ENCODE measurements at regions not wholly inside any gene's neighbourhood (a gene's known extent, or its start where the extent isn't known, plus 50 kb on each side); places are given as distances from the start of the nearest gene placed in this dataset.
"Not testable (repeated sequence)": the region's sequence is repeated elsewhere in the genome, so short reads cannot be mapped to it uniquely, and the experiment has no call there.

GRCh38 chr4:72665171-72665968 lies 96.3 kb upstream of the ADAMTS3 start:
- no peaks in the 10 kb centered on the region for H3K36me3 ChIP-seq (ENCODE audit: control insufficient read depth, insufficient read depth, low read length)
- no peak overlapping the region for H3K27ac ChIP-seq (ENCODE audit: low read length)
- H3K4me1 ChIP-seq (ENCODE audit: control insufficient read depth, insufficient read depth, low read length): no peaks in the 10 kb centered on the region
- no peak overlapping the region for H3K4me3 ChIP-seq (ENCODE audit: low read length)
- DNase-seq: no peak
- no peaks in the 10 kb centered on the region for H3K9me3 ChIP-seq (ENCODE audit: control insufficient read depth, low read depth, low read length)
- no CpG with 5 or more reads among the region's 3 CpGs for WGBS (ENCODE audit: insufficient coverage, low lambda C conversion rate)
- no peaks in the 10 kb centered on the region for H3K27me3 ChIP-seq (ENCODE audit: control insufficient read depth, insufficient read depth, low read length)

- no peaks in the 10 kb centered on the region for H3K9me3 ChIP-seq (ENCODE audit: control insufficient read depth, low read depth, low read length)
- H3K27me3 ChIP-seq (ENCODE audit: control insufficient read depth, insufficient read depth, low read length): no peaks in the 10 kb centered on the region
- no peak for DNase-seq
- no peaks in the 10 kb centered on the region for H3K36me3 ChIP-seq (ENCODE audit: control insufficient read depth, insufficient read depth, low read length)
- 59% methylated on average over 2 of the region's 4 CpGs for WGBS (ENCODE audit: insufficient coverage, low lambda C conversion rate)
- H3K27ac ChIP-seq (ENCODE audit: low read length): no peak overlapping the region
- H3K4me3 ChIP-seq (ENCODE audit: low read length): no peak overlapping the region
- H3K4me1 ChIP-seq (ENCODE audit: control insufficient read depth, insufficient read depth, low read length): no peaks in the 10 kb centered on the region
Observed at GRCh38 chr4:72663828-72664227, 94.8 kb upstream of the ADAMTS3 start.

- WGBS (ENCODE audit: insufficient coverage, low lambda C conversion rate): no CpG with 5 or more reads among the region's 1 CpG
- no peaks in the 10 kb centered on the region for H3K36me3 ChIP-seq (ENCODE audit: control insufficient read depth, insufficient read depth, low read length)
- no peak overlapping the region for H3K4me3 ChIP-seq (ENCODE audit: low read length)
- no peaks in the 10 kb centered on the region for H3K9me3 ChIP-seq (ENCODE audit: control insufficient read depth, low read depth, low read length)
- no peaks in the 10 kb centered on the region for H3K4me1 ChIP-seq (ENCODE audit: control insufficient read depth, insufficient read depth, low read length)
- DNase-seq: no peak
- H3K27me3 ChIP-seq (ENCODE audit: control insufficient read depth, insufficient read depth, low read length): no peaks in the 10 kb centered on the region
- no peak overlapping the region for H3K27ac ChIP-seq (ENCODE audit: low read length)
Observed at GRCh38 chr4:72661830-72662229, 92.8 kb upstream of the ADAMTS3 start.

- no peak for DNase-seq
- 100% methylated on average over 1 of the region's 2 CpGs for WGBS (ENCODE audit: insufficient coverage, low lambda C conversion rate)
- Histone ChIP-seq H3K36me3 (ENCODE audit: control insufficient read depth, insufficient read depth, low read length) (no peaks in the 10 kb centered on the region), H3K27ac (ENCODE audit: low read length) (no peak overlapping the region), H3K9me3 (ENCODE audit: control insufficient read depth, low read depth, low read length) (peaks cover 4% of the 10 kb centered on the region), H3K4me1 (ENCODE audit: control insufficient read depth, insufficient read depth, low read length) (no peaks in the 10 kb centered on the region), H3K4me3 (ENCODE audit: low read length) (no peak overlapping the region), H3K27me3 (ENCODE audit: control insufficient read depth, insufficient read depth, low read length) (no peaks in the 10 kb centered on the region)
Observed at GRCh38 chr4:72641611-72642010, 72.6 kb upstream of the ADAMTS3 start.

GRCh38 chr4:72636866-72637265 lies 67.8 kb upstream of the ADAMTS3 start:
- H3K36me3 ChIP-seq (ENCODE audit: control insufficient read depth, insufficient read depth, low read length); DNase-seq; H3K27me3 ChIP-seq (ENCODE audit: control insufficient read depth, insufficient read depth, low read length); H3K27ac ChIP-seq (ENCODE audit: low read length); H3K9me3 ChIP-seq (ENCODE audit: control insufficient read depth, low read depth, low read length); H3K4me1 ChIP-seq (ENCODE audit: control insufficient read depth, insufficient read depth, low read length); H3K4me3 ChIP-seq (ENCODE audit: low read length): not testable (repeated sequence)
- no CpG with 5 or more reads among the region's 10 CpGs for WGBS (ENCODE audit: insufficient coverage, low lambda C conversion rate)

GRCh38 chr4:72635931-72636330 lies 66.9 kb upstream of the ADAMTS3 start:
- WGBS (ENCODE audit: insufficient coverage, low lambda C conversion rate): 100% methylated on average over 2 of the region's 6 CpGs
- H3K9me3 ChIP-seq (ENCODE audit: control insufficient read depth, low read depth, low read length); H3K4me1 ChIP-seq (ENCODE audit: control insufficient read depth, insufficient read depth, low read length); H3K4me3 ChIP-seq (ENCODE audit: low read length); H3K27ac ChIP-seq (ENCODE audit: low read length); DNase-seq; H3K27me3 ChIP-seq (ENCODE audit: control insufficient read depth, insufficient read depth, low read length); H3K36me3 ChIP-seq (ENCODE audit: control insufficient read depth, insufficient read depth, low read length): not testable (repeated sequence)

GRCh38 chr4:72632253-72632652 lies 63.2 kb upstream of the ADAMTS3 start:
- not testable (repeated sequence) for H3K27me3 ChIP-seq (ENCODE audit: control insufficient read depth, insufficient read depth, low read length); H3K36me3 ChIP-seq (ENCODE audit: control insufficient read depth, insufficient read depth, low read length); H3K4me3 ChIP-seq (ENCODE audit: low read length); H3K27ac ChIP-seq (ENCODE audit: low read length); DNase-seq; H3K9me3 ChIP-seq (ENCODE audit: control insufficient read depth, low read depth, low read length); H3K4me1 ChIP-seq (ENCODE audit: control insufficient read depth, insufficient read depth, low read length)
- no CpG with 5 or more reads among the region's 7 CpGs for WGBS (ENCODE audit: insufficient coverage, low lambda C conversion rate)

- Histone ChIP-seq H3K4me3 (ENCODE audit: low read length) (no peak overlapping the region), H3K27ac (ENCODE audit: low read length) (no peak overlapping the region), H3K9me3 (ENCODE audit: control insufficient read depth, low read depth, low read length) (no peaks in the 10 kb centered on the region), H3K4me1 (ENCODE audit: control insufficient read depth, insufficient read depth, low read length) (no peaks in the 10 kb centered on the region), H3K27me3 (ENCODE audit: control insufficient read depth, insufficient read depth, low read length) (no peaks in the 10 kb centered on the region), H3K36me3 (ENCODE audit: control insufficient read depth, insufficient read depth, low read length) (no peaks in the 10 kb centered on the region)
- no peak for DNase-seq
- WGBS (ENCODE audit: insufficient coverage, low lambda C conversion rate): no CpG with 5 or more reads among the region's 1 CpG
Observed at GRCh38 chr4:72631296-72631695, 62.3 kb upstream of the ADAMTS3 start.

GRCh38 chr4:72629540-72629939 lies 60.5 kb upstream of the ADAMTS3 start:
- no peak overlapping the region for H3K27ac ChIP-seq (ENCODE audit: low read length)
- no peak overlapping the region for H3K4me3 ChIP-seq (ENCODE audit: low read length)
- DNase-seq: no peak
- no peaks in the 10 kb centered on the region for H3K27me3 ChIP-seq (ENCODE audit: control insufficient read depth, insufficient read depth, low read length)
- no CpG with 5 or more reads among the region's 1 CpG for WGBS (ENCODE audit: insufficient coverage, low lambda C conversion rate)
- no peaks in the 10 kb centered on the region for H3K9me3 ChIP-seq (ENCODE audit: control insufficient read depth, low read depth, low read length)
- H3K4me1 ChIP-seq (ENCODE audit: control insufficient read depth, insufficient read depth, low read length): no peaks in the 10 kb centered on the region
- H3K36me3 ChIP-seq (ENCODE audit: control insufficient read depth, insufficient read depth, low read length): no peaks in the 10 kb centered on the region

GRCh38 chr4:72627723-72628122 lies 58.7 kb upstream of the ADAMTS3 start:
- Histone ChIP-seq H3K27ac (ENCODE audit: low read length) (no peak overlapping the region), H3K9me3 (ENCODE audit: control insufficient read depth, low read depth, low read length) (no peaks in the 10 kb centered on the region), H3K27me3 (ENCODE audit: control insufficient read depth, insufficient read depth, low read length) (no peaks in the 10 kb centered on the region), H3K4me1 (ENCODE audit: control insufficient read depth, insufficient read depth, low read length) (no peaks in the 10 kb centered on the region), H3K4me3 (ENCODE audit: low read length) (no peak overlapping the region), H3K36me3 (ENCODE audit: control insufficient read depth, insufficient read depth, low read length) (no peaks in the 10 kb centered on the region)
- no peak for DNase-seq

Data from large intestine (tissue), 3 donors.